RWPE2 (cell line): ENCODE measurements at regions not wholly inside any gene's neighbourhood (a gene's known extent, or its start where the extent isn't known, plus 50 kb on each side); places are given as distances from the start of the nearest gene placed in this dataset.

Source experiments
- ATAC-seq: fragments of 200-7000 bp; cut with Tn5 transposase; 3 replicates; pipeline ENCODE4 v1.9.1; 2021; ENCODE audit warnings: low read depth
- DNase-seq: peaks from one replicate; pipeline ENCODE4 v3.0.0-alpha.2; 2020; ENCODE audit warnings: low spot score
- H3K27ac ChIP-seq: fragments of 450-650 bp; 2 replicates; pipeline ENCODE4 v1.5.1; 2017; ENCODE audit warnings: mild to moderate bottlenecking; ENCODE audit not compliant: poor library complexity, severe bottlenecking
- H3K27me3 ChIP-seq: fragments of 250-450 bp; sonication (Bioruptor Pico); 2 replicates; pipeline ENCODE4 v1.5.1; 2021; ENCODE audit warnings: mild to moderate bottlenecking, moderate library complexity; ENCODE audit not compliant: insufficient read depth, poor library complexity, severe bottlenecking
- H3K36me3 ChIP-seq: fragments of 250-450 bp; sonication (Bioruptor Pico); 2 replicates; pipeline ENCODE4 v1.5.1; 2020; ENCODE audit warnings: low read depth, mild to moderate bottlenecking, moderate library complexity
- H3K4me1 ChIP-seq: fragments of 250-450 bp; sonication (Bioruptor Pico); 2 replicates; pipeline ENCODE4 v1.5.1; 2021; ENCODE audit warnings: mild to moderate bottlenecking, moderate library complexity; ENCODE audit not compliant: insufficient read depth, poor library complexity, severe bottlenecking
- H3K4me3 ChIP-seq: fragments of 250-450 bp; sonication (Bioruptor Pico); 2 replicates; pipeline ENCODE4 v1.5.1; 2021; ENCODE audit warnings: mild to moderate bottlenecking, moderate library complexity; ENCODE audit not compliant: severe bottlenecking
- H3K9me3 ChIP-seq: fragments of 250-450 bp; sonication (Bioruptor Pico); 2 replicates; pipeline ENCODE4 v1.5.1; 2021; ENCODE audit warnings: mild to moderate bottlenecking, moderate library complexity; ENCODE audit not compliant: severe bottlenecking
- CTCF ChIP-seq: fragments of 450-650 bp; IDR thresholded peaks from one replicate; pipeline ENCODE4 v1.5.1; 2017; ENCODE audit warnings: mild to moderate bottlenecking, moderate library complexity; ENCODE audit not compliant: poor library complexity, severe bottlenecking

- ATAC-seq (no peak), DNase-seq (no peak)
- no peak overlapping the region for H3K4me3 ChIP-seq
- no peaks in the 10 kb centered on the region for H3K27me3 ChIP-seq
- H3K4me1 ChIP-seq = no peaks in the 10 kb centered on the region
- TF ChIP-seq CTCF = no peak
- H3K36me3 ChIP-seq = no peaks in the 10 kb centered on the region
- no peak overlapping the region for H3K27ac ChIP-seq
- no peaks in the 10 kb centered on the region for H3K9me3 ChIP-seq
These were observed 513.2 kb downstream of the COL11A1 start for GRCh38 chr1:102595106-102595505.

DNA sequence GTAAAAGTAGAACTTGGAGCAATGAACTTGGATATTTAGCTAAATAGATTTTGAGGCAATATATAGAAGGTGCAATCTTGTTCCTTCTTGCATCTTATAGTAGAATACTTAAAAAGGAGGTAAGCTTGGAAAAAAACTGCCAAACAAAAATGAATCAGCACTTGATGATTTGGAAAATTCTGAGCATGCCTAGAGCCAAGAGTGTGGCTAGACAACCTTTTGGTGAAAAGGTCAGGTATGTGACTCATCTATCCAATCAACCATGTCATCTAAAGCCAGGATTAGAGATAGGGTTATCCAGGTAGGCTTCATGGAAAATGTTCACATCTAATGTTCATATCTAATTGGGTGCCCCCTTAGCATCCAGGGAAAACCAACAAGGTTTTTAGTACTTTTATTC is 515.0 kb downstream of the COL11A1 start:
- DNase-seq (no peak), ATAC-seq (no peak)
- TF ChIP-seq CTCF = no peak
- no peaks in the 10 kb centered on the region for H3K27me3 ChIP-seq
- no peak overlapping the region for H3K4me3 ChIP-seq
- no peaks in the 10 kb centered on the region for H3K36me3 ChIP-seq
- H3K4me1 ChIP-seq = no peaks in the 10 kb centered on the region
- H3K9me3 ChIP-seq = no peaks in the 10 kb centered on the region
- H3K27ac ChIP-seq = no peak overlapping the region

- DNase-seq = no peak
- Histone ChIP-seq H3K27ac (no peak overlapping the region), H3K36me3 (no peaks in the 10 kb centered on the region), H3K9me3 (no peaks in the 10 kb centered on the region), H3K4me1 (no peaks in the 10 kb centered on the region), H3K4me3 (no peak overlapping the region), H3K27me3 (no peaks in the 10 kb centered on the region)
- TF ChIP-seq CTCF = no peak
- no peak for ATAC-seq
These were observed 519.8 kb downstream of the COL11A1 start for GRCh38 chr1:102588536-102588935.

DNA sequence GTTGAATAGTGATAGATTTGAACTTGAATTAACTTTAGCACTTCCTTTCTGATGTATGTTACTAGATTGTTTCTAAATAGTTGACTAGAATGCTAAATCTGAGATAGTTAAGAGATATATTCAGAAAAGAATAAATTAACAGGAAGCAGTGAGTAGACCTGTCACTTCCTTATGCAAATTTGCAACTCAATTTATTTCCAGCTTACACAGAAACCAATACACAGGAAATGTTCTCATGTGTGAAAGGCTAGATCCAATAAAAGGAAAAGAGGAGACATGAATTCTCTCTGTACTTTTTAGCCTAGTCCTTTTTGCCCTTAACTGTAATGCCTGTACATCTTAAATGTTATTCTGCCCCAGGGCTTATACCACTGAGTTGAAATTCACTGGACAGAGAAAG is 522.3 kb downstream of the COL11A1 start:
- TF ChIP-seq CTCF = no peak
- Histone ChIP-seq H3K36me3 (no peaks in the 10 kb centered on the region), H3K9me3 (no peaks in the 10 kb centered on the region), H3K4me3 (no peak overlapping the region), H3K4me1 (no peaks in the 10 kb centered on the region), H3K27me3 (no peaks in the 10 kb centered on the region), H3K27ac (no peak overlapping the region)
- DNase-seq (no peak), ATAC-seq (no peak)

GRCh38 chr1:102580806-102581205 is 527.5 kb downstream of the COL11A1 start:
- H3K27me3 ChIP-seq = no peaks in the 10 kb centered on the region
- ATAC-seq (no peak), DNase-seq (no peak)
- no peaks in the 10 kb centered on the region for H3K36me3 ChIP-seq
- no peak overlapping the region for H3K4me3 ChIP-seq
- TF ChIP-seq CTCF = no peak
- H3K9me3 ChIP-seq = no peaks in the 10 kb centered on the region
- H3K27ac ChIP-seq = no peak overlapping the region
- H3K4me1 ChIP-seq = no peaks in the 10 kb centered on the region
